Prostate gland (tissue), 2 donors: ENCODE measurements at regions not wholly inside any gene's neighbourhood (a gene's known extent, or its start where the extent isn't known, plus 50 kb on each side); places are given as distances from the start of the nearest gene placed in this dataset.

Source experiments
- DNase-seq: peaks from one replicate; pipeline ENCODE4 v3.0.0-alpha.2; 2019; ENCODE audit warnings: low spot score
- H3K27ac ChIP-seq, 2 donors: fragments of 200-600 bp; sonication (generic); 2 replicates each; pipeline ENCODE4 v1.5.1; 2017 to 2019
- H3K27me3 ChIP-seq: fragments of 200-600 bp; sonication (generic); replicated peaks from 2 replicates; pipeline ENCODE4 v1.5.1; 2019; ENCODE audit not compliant: insufficient read depth
- H3K36me3 ChIP-seq, 2 donors: fragments of 200-600 bp; sonication (generic); 1 replicate in 1 of 2; 2 replicates in 1 of 2; pipeline versions ENCODE4 v1.5.1 to v1.8.1; 2017 to 2019
- H3K4me1 ChIP-seq: fragments of 200-600 bp; sonication (generic); replicated peaks from 2 replicates; pipeline ENCODE4 v1.5.1; 2019
- H3K4me3 ChIP-seq, 2 donors: fragments of 200-600 bp; sonication (generic); 2 replicates each; pipeline ENCODE4 v1.5.1; 2017 to 2019
- H3K9me3 ChIP-seq: fragments of 200-600 bp; sonication (generic); 2 replicates; pipeline ENCODE4 v1.5.1; 2017
- CTCF ChIP-seq, 4 experiments: fragments of 200-600 bp in 2 of 4; fragments of 450-650 bp in 2 of 4; sonication (generic) in 2 of 4; IDR thresholded peaks; 1 replicate in 3 of 4; 2 replicates in 1 of 4; pipeline ENCODE4 v1.5.1; 2016 to 2019; ENCODE audit warnings: antibody characterized with exemption in 4 of 4, mild to moderate bottlenecking in 2 of 4, moderate library complexity in 2 of 4
- POLR2A ChIP-seq: fragments of 450-650 bp; IDR thresholded peaks from one replicate; pipeline ENCODE4 v1.6.1; 2016; ENCODE audit warnings: antibody characterized with exemption, mild to moderate bottlenecking
- POLR2AphosphoS5 ChIP-seq: sonication (generic); formaldehyde crosslinking; IDR thresholded peaks from one replicate; pipeline ENCODE4 v1.6.1; 2017; ENCODE audit warnings: antibody characterized with exemption
- WGBS: methylation state at CpG from one replicate; pipeline ENCODE4 v1.1.5; 2018; 5-methylcytosine and 5-hydroxymethylcytosine counted together
- intact Hi-C: fragments of 100-400 bp; cut with DNase I; formaldehyde crosslinking; loops from one replicate; pipeline ENCODE4 v1.14.2; 2022

DNA sequence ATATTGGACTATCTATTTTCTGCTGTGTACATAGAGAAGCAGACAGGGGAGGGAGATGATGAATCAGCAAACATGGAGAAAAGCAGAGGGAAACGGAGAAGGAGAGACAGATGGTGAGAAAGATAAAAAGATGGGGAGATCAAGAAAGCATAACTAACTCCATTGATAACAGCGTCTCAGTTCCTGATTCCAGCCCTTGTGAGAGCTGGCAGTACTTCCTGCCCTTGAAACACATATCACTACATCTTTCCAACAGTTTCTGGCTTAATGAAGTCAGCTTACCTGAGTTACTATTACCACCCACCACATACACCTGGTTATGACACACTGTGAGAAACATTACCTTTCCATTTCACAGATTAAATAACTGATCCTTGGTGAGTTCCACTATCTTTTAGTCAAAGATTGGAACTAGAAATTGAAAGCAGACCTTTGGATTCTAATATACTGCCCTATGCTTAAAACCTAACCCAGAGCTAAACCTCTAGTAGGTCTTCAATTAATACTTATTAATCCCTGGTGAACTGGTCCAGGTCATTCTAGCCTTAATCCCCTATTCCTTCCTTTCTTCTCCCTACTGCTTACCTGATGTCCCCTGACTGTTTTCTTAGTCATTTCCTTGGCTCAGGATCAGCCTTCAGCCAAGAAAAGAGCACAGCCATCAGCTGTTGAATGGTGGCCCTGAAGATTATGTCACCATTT, 346.6 kb upstream of the CCL2 start:
- Histone ChIP-seq H3K4me1 (no peaks in the 10 kb centered on the region), H3K27ac (no peak overlapping the region), H3K36me3 (no peaks in the 10 kb centered on the region), H3K4me3 (no peak overlapping the region), H3K9me3 (no peaks in the 10 kb centered on the region), H3K27me3 (no peaks in the 10 kb centered on the region)
- TF ChIP-seq CTCF (IDR thresholded peaks at IDR 0.05) (no peak), POLR2A (no peak), POLR2AphosphoS5 (no peak)
- no peak for DNase-seq
- intact Hi-C loops = no loop called here
- WGBS = 47% methylated on average over 2 of the region's 2 CpGs

GRCh38 chr17:33910200-33910857, 344.8 kb upstream of the CCL2 start:
- 89% methylated on average over 2 of the region's 2 CpGs for WGBS
- TF ChIP-seq POLR2A (no peak), POLR2AphosphoS5 (no peak), CTCF (IDR thresholded peaks at IDR 0.05) (no peak)
- no peaks in the 10 kb centered on the region for H3K27me3 ChIP-seq
- H3K36me3 ChIP-seq = no peaks in the 10 kb centered on the region
- no peak overlapping the region for H3K4me3 ChIP-seq
- intact Hi-C loops = no loop called here
- H3K9me3 ChIP-seq = no peaks in the 10 kb centered on the region
- no peak overlapping the region for H3K27ac ChIP-seq
- DNase-seq = no peak
- H3K4me1 ChIP-seq = no peaks in the 10 kb centered on the region

DNA sequence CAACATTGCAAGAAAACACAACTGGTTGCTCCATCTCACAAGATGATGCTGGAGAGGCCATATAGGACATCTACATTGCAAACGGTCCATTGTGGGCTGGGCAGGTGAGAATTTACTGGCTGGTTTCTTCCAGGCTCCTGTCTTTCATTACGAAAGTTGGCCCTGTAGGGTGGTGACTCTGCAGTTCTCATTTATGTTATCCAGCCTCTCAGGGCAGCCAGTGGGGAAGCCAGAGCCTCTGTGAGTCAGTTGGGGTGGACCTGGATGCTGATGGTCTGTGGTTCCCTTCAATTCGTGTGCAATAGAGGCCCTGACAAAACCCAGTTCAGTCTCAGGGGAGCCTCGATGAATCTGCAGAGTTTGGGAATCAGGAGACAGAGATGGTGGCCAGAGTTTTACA, 341.0 kb upstream of the CCL2 start:
- H3K27me3 ChIP-seq = no peaks in the 10 kb centered on the region
- no peaks in the 10 kb centered on the region for H3K36me3 ChIP-seq
- no peak overlapping the region for H3K27ac ChIP-seq
- 80% methylated on average over 4 of the region's 4 CpGs for WGBS
- TF ChIP-seq CTCF (IDR thresholded peaks at IDR 0.05) = no peak
- no peak for TF ChIP-seq POLR2AphosphoS5
- no peak for TF ChIP-seq POLR2A
- H3K4me1 ChIP-seq = no peaks in the 10 kb centered on the region
- intact Hi-C loops = no loop called here
- H3K9me3 ChIP-seq = no peaks in the 10 kb centered on the region
- H3K4me3 ChIP-seq = no peak overlapping the region
- no peak for DNase-seq

- Histone ChIP-seq H3K4me1 (no peaks in the 10 kb centered on the region), H3K36me3 (no peaks in the 10 kb centered on the region), H3K27ac (no peak overlapping the region), H3K4me3 (no peak overlapping the region), H3K9me3 (no peaks in the 10 kb centered on the region), H3K27me3 (peaks cover 3% of the 10 kb centered on the region)
- no peak for DNase-seq
- WGBS = 81% methylated on average over 4 of the region's 4 CpGs
- TF ChIP-seq POLR2A (no peak), POLR2AphosphoS5 (no peak), CTCF (IDR thresholded peaks at IDR 0.05) (no peak)
- intact Hi-C loops = no loop called here
Observed at GRCh38 chr17:33922971-33923370, 332.1 kb upstream of the CCL2 start.

- no peaks in the 10 kb centered on the region for H3K9me3 ChIP-seq
- no peaks in the 10 kb centered on the region for H3K4me1 ChIP-seq
- H3K27ac ChIP-seq = no peak overlapping the region
- no peak overlapping the region for H3K4me3 ChIP-seq
- H3K36me3 ChIP-seq = no peaks in the 10 kb centered on the region
- no peak for TF ChIP-seq POLR2AphosphoS5
- TF ChIP-seq POLR2A = no peak
- no peak for TF ChIP-seq CTCF (IDR thresholded peaks at IDR 0.05)
- 63% methylated on average over 5 of the region's 5 CpGs for WGBS
- DNase-seq = no peak
- H3K27me3 ChIP-seq = peaks cover 3% of the 10 kb centered on the region
- intact Hi-C loops = no loop called here
Observed at GRCh38 chr17:33924104-33924503, 331.0 kb upstream of the CCL2 start.
